NB4 (cell line): ENCODE measurements at regions not wholly inside any gene's neighbourhood (a gene's known extent, or its start where the extent isn't known, plus 50 kb on each side); places are given as distances from the start of the nearest gene placed in this dataset.
A peak's percentile ranks its signal among the peaks of the same experiment; 100 is the strongest.

ENCODE experiments used
- DNase-seq: peaks from one replicate; pipeline ENCODE4 v3.0.0; 2010; ENCODE audit warnings: low read depth
- H3K4me3 ChIP-seq: one replicate; pipeline ENCODE4 v1.5.1; 2011; ENCODE audit warnings: mild to moderate bottlenecking, low read depth, low read length, moderate library complexity
- CTCF ChIP-seq: IDR thresholded peaks from one replicate; pipeline ENCODE4 v1.5.1; 2012; ENCODE audit warnings: low read depth, low read length
- MAX ChIP-seq: IDR thresholded peaks from 2 replicates; pipeline ENCODE4 v1.6.1; 2011; ENCODE audit warnings: low read depth, low read length
- MYC ChIP-seq: IDR thresholded peaks from 2 replicates; pipeline ENCODE4 v1.6.1; 2011; ENCODE audit warnings: low read depth, low read length
- POLR2A ChIP-seq: IDR thresholded peaks from 2 replicates; pipeline ENCODE4 v1.6.1; 2011; ENCODE audit warnings: mild to moderate bottlenecking; ENCODE audit not compliant: insufficient read length; ENCODE audit errors: extremely low read depth

GRCh38 chr7:13416071-13416470, 573.4 kb downstream of the ETV1 start:
- TF ChIP-seq CTCF, result no peak
- no peak overlapping the region for H3K4me3 ChIP-seq
- peak; percentile 15 for DNase-seq

- DNase-seq, result no peak
- H3K4me3 ChIP-seq, result no peak overlapping the region
- TF ChIP-seq MYC, result no peak
- TF ChIP-seq CTCF, result no peak
- no peak for TF ChIP-seq POLR2A
- no peak for TF ChIP-seq MAX
Measured at GRCh38 chr7:13416544-13416943, 572.9 kb downstream of the ETV1 start.

- no peak overlapping the region for H3K4me3 ChIP-seq
- TF ChIP-seq POLR2A (no peak), MYC (no peak), CTCF (no peak), MAX (no peak)
- no peak for DNase-seq
Measured at GRCh38 chr7:13420726-13421125, 568.7 kb downstream of the ETV1 start.

- H3K4me3 ChIP-seq, result no peak overlapping the region
- TF ChIP-seq MYC, result no peak
- no peak for TF ChIP-seq CTCF
- TF ChIP-seq POLR2A, result no peak
- TF ChIP-seq MAX, result no peak
- no peak for DNase-seq
Measured at GRCh38 chr7:13421776-13422175, 567.7 kb downstream of the ETV1 start.

GRCh38 chr7:13433946-13434345, 555.5 kb downstream of the ETV1 start:
- TF ChIP-seq POLR2A (no peak), MYC (no peak), CTCF (no peak), MAX (no peak)
- no peak for DNase-seq

GRCh38 chr7:13442226-13442625, 547.2 kb downstream of the ETV1 start:
- no peak overlapping the region for H3K4me3 ChIP-seq
- TF ChIP-seq CTCF (no peak), MYC (no peak), MAX (no peak), POLR2A (no peak)
- DNase-seq, result no peak

More at GRCh38 chr7:13433946-13434345, 555.5 kb downstream of the ETV1 start:
- no peak overlapping the region for H3K4me3 ChIP-seq
